ENCODE measurements at regions not wholly inside any gene's neighbourhood (a gene's known extent, or its start where the extent isn't known, plus 50 kb on each side); places are given as distances from the start of the nearest gene placed in this dataset.

GRCh38 chr5:130331332-130331731 lies 427.1 kb downstream of the CHSY3 start (continued):
- no peak for TF ChIP-seq CTCF (conservative IDR thresholded peaks at IDR 0.05; ENCODE audit: low read depth in 2 of 2)

- Histone ChIP-seq H3K79me2 (replicated peaks; ENCODE audit: insufficient read depth) (no peaks in the 10 kb centered on the region), H3K36me3 (ENCODE audit: insufficient read depth) (0 out of 2 replicates have a peak, but pooled peaks cover 3% of the 10 kb centered on the region), H3K27me3 (ENCODE audit: insufficient read depth) (no peaks in the 10 kb centered on the region), H3K4me3 (no peak overlapping the region), H3K27ac (ENCODE audit: low read depth) (no peak overlapping the region), H3K9me2 (ENCODE audit: insufficient read depth) (no peaks in the 10 kb centered on the region), H3F3A (replicated peaks; ENCODE audit: low read depth) (no peaks in the 10 kb centered on the region), H2AFZ (no peak overlapping the region), H3K4me2 (no peak overlapping the region), H4K20me1 (replicated peaks; ENCODE audit: insufficient read depth) (no peaks in the 10 kb centered on the region), H3K4me1 (ENCODE audit: insufficient read depth) (no peaks in the 10 kb centered on the region)
- H3K36me3 Mint-ChIP-seq (ENCODE audit: low read depth): peaks cover 16% of the 10 kb centered on the region
- DNase-seq (ENCODE audit: low spot score) (no peak), ATAC-seq (no peak)
- no peaks in the 10 kb centered on the region for H3K27me3 Mint-ChIP-seq (ENCODE audit: insufficient read depth, low read depth, poor library complexity)
- TF ChIP-seq CREB1 (CRISPR knock-in tag; IDR thresholded peaks at IDR 0.05; ENCODE audit: low read depth) (no peak), ZNF331 (CRISPR knock-in tag; IDR thresholded peaks at IDR 0.05; ENCODE audit: low read depth) (no peak), POLR2AphosphoS5 (IDR thresholded peaks at IDR 0.05; ENCODE audit: low read depth) (no peak), ZNF114 (CRISPR knock-in tag; IDR thresholded peaks at IDR 0.05) (no peak), JUNB (IDR thresholded peaks at IDR 0.05; ENCODE audit: unreplicated experiment) (no peak), EZH2phosphoT487 (IDR thresholded peaks at IDR 0.05; ENCODE audit: unreplicated experiment) (no peak)
- TF ChIP-seq, protein P1, sequence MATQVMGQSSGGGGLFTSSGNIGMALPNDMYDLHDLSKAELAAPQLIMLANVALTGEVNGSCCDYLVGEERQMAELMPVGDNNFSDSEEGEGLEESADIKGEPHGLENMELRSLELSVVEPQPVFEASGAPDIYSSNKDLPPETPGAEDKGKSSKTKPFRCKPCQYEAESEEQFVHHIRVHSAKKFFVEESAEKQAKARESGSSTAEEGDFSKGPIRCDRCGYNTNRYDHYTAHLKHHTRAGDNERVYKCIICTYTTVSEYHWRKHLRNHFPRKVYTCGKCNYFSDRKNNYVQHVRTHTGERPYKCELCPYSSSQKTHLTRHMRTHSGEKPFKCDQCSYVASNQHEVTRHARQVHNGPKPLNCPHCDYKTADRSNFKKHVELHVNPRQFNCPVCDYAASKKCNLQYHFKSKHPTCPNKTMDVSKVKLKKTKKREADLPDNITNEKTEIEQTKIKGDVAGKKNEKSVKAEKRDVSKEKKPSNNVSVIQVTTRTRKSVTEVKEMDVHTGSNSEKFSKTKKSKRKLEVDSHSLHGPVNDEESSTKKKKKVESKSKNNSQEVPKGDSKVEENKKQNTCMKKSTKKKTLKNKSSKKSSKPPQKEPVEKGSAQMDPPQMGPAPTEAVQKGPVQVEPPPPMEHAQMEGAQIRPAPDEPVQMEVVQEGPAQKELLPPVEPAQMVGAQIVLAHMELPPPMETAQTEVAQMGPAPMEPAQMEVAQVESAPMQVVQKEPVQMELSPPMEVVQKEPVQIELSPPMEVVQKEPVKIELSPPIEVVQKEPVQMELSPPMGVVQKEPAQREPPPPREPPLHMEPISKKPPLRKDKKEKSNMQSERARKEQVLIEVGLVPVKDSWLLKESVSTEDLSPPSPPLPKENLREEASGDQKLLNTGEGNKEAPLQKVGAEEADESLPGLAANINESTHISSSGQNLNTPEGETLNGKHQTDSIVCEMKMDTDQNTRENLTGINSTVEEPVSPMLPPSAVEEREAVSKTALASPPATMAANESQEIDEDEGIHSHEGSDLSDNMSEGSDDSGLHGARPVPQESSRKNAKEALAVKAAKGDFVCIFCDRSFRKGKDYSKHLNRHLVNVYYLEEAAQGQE (IDR thresholded peaks at IDR 0.05; ENCODE audit: unreplicated experiment): no peak
- H3K27ac Mint-ChIP-seq: no peak overlapping the region
- H3K4me3 Mint-ChIP-seq: no peak overlapping the region
- peaks cover 2% of the 10 kb centered on the region; the same call in 1 of the 3 replicates for H3K4me1 Mint-ChIP-seq
- peaks cover 18% of the 10 kb centered on the region for H3K9me3 Mint-ChIP-seq
Measured at GRCh38 chr5:130324953-130325671, 420.8 kb downstream of the CHSY3 start.

All from GM23338 (cell line).